NCI-H1105 treated with DMSO at 0.1 percent for 48 hours (cell line): ENCODE measurements at regions not wholly inside any gene's neighbourhood (a gene's known extent, or its start where the extent isn't known, plus 50 kb on each side); places are given as distances from the start of the nearest gene placed in this dataset.
A peak's percentile ranks its signal among the peaks of the same experiment; 100 is the strongest.
"Not testable (repeated sequence)": the region's sequence is repeated elsewhere in the genome, so short reads cannot be mapped to it uniquely, and the experiment has no call there.

Experiments used
- DNase-seq: peaks from one replicate; lab custom pipeline; 2025; lab: John Stamatoyannopoulos, UW

GRCh38 chr2:7599462-7600258 is 682.4 kb downstream of the RNF144A start:
- DNase-seq: no peak

- DNase-seq: no peak
These were observed 684.8 kb downstream of the RNF144A start for GRCh38 chr2:7601990-7602389.

- no peak for DNase-seq
These were observed 687.2 kb downstream of the RNF144A start for GRCh38 chr2:7604456-7604855.

GRCh38 chr2:7607441-7608173 is 690.4 kb downstream of the RNF144A start:
- peak; percentile 26 for DNase-seq

- no peak for DNase-seq
These were observed 692.3 kb downstream of the RNF144A start for GRCh38 chr2:7609556-7609955.

GRCh38 chr2:7609974-7610373 is 692.8 kb downstream of the RNF144A start:
- DNase-seq: no peak

- DNase-seq: no peak
These were observed 694.5 kb downstream of the RNF144A start for GRCh38 chr2:7611750-7612149.

GRCh38 chr2:7612969-7613368 is 695.8 kb downstream of the RNF144A start:
- no peak for DNase-seq

- no peak for DNase-seq
These were observed 696.6 kb downstream of the RNF144A start for GRCh38 chr2:7613831-7614230.

GRCh38 chr2:7618031-7618430 is 700.8 kb downstream of the RNF144A start:
- DNase-seq: no peak

GRCh38 chr2:7619203-7619970 is 702.2 kb downstream of the RNF144A start:
- no peak for DNase-seq

- no peak for DNase-seq
These were observed 703.0 kb downstream of the RNF144A start for GRCh38 chr2:7620255-7620654.

- no peak for DNase-seq
These were observed 704.0 kb downstream of the RNF144A start for GRCh38 chr2:7621018-7621814.

- DNase-seq: no peak
These were observed 708.4 kb downstream of the RNF144A start for GRCh38 chr2:7625392-7626138.

GRCh38 chr2:7626139-7626537 is 708.9 kb downstream of the RNF144A start:
- DNase-seq: no peak

- DNase-seq: no peak
These were observed 710.4 kb downstream of the RNF144A start for GRCh38 chr2:7627583-7627982.

GRCh38 chr2:7632420-7632819 is 715.2 kb downstream of the RNF144A start:
- DNase-seq: no peak

GRCh38 chr2:7633566-7634153 is 716.4 kb downstream of the RNF144A start:
- peak; percentile 90 for DNase-seq

- peak; percentile 97 for DNase-seq
These were observed 717.2 kb downstream of the RNF144A start for GRCh38 chr2:7634409-7634808.

- no peak for DNase-seq
These were observed 722.3 kb downstream of the RNF144A start for GRCh38 chr2:7639476-7639875.

- not testable (repeated sequence) for DNase-seq
These were observed 724.1 kb downstream of the RNF144A start for GRCh38 chr2:7641272-7641671.
